Naive thymus-derived CD4-positive, alpha-beta T cell (primary cell): ENCODE measurements at regions not wholly inside any gene's neighbourhood (a gene's known extent, or its start where the extent isn't known, plus 50 kb on each side); places are given as distances from the start of the nearest gene placed in this dataset.

Experiments used
- ATAC-seq: fragments of 150-1000 bp; cut with Tn5 transposase; 2 replicates; pipeline ENCODE4 v1.10.0; 2021; ENCODE audit warnings: mild to moderate bottlenecking, moderate library complexity
- CTCF ChIA-PET: fragments of 350-600 bp; sonication (Branson Sonifier 250); formaldehyde crosslinking; loops from one replicate; lab custom pipeline; 2021; ENCODE audit warnings: antibody characterized with exemption; lab: Charles Lee
- POLR2A ChIA-PET: fragments of 350-600 bp; sonication (Branson Sonifier 250); formaldehyde crosslinking; loops from one replicate; lab custom pipeline; 2021; ENCODE audit warnings: antibody characterized with exemption, inconsistent platforms; lab: Charles Lee
- DNase-seq, 9 donors: peaks; one replicate each; pipeline versions ENCODE4 v3.0.0 to v3.0.0-alpha.2; 2020 to 2022; ENCODE audit warnings: mixed read lengths in 1 of 9
- H3K27ac ChIP-seq: one replicate; pipeline ENCODE4 v1.7.0; 2013; ENCODE audit warnings: mild to moderate bottlenecking, low read depth, low read length, moderate library complexity
- H3K27me3 ChIP-seq, 2 donors: one replicate each; pipeline ENCODE4 v1.7.0; 2013; ENCODE audit warnings: low read length in 2 of 2, mild to moderate bottlenecking in 2 of 2, moderate library complexity in 2 of 2; ENCODE audit not compliant: control insufficient read depth in 2 of 2, insufficient read depth in 2 of 2
- H3K36me3 ChIP-seq, 3 experiments: 1 replicate in 2 of 3; 2 replicates in 1 of 3; pipeline ENCODE4 v1.7.0; 2013; ENCODE audit warnings: low read length in 3 of 3, mild to moderate bottlenecking in 3 of 3, moderate library complexity in 1 of 3; ENCODE audit not compliant: insufficient read depth in 3 of 3, control insufficient read depth in 2 of 3
- H3K4me1 ChIP-seq, 2 donors: one replicate each; pipeline ENCODE4 v1.7.0; 2013; ENCODE audit warnings: low read length in 2 of 2, mild to moderate bottlenecking in 2 of 2, moderate library complexity in 1 of 2; ENCODE audit not compliant: control insufficient read depth in 2 of 2, insufficient read depth in 2 of 2
- H3K4me3 ChIP-seq: 2 replicates; pipeline ENCODE4 v1.7.0; 2013; ENCODE audit warnings: mild to moderate bottlenecking, low read length
- H3K9me3 ChIP-seq, 3 experiments: 1 replicate in 2 of 3; 2 replicates in 1 of 3; pipeline ENCODE4 v1.7.0; 2013; ENCODE audit warnings: low read length in 3 of 3; ENCODE audit not compliant: control insufficient read depth in 2 of 3
- H3K27ac Mint-ChIP-seq, 9 donors: one replicate each; pipeline ENCODE4 v1.8.0; 2020 to 2022; ENCODE audit warnings: mixed read lengths in 9 of 9, mild to moderate bottlenecking in 8 of 9, moderate library complexity in 5 of 9, inconsistent platforms in 2 of 9
- H3K27me3 Mint-ChIP-seq, 5 donors: one replicate each; pipeline ENCODE4 v1.8.0; 2021 to 2022; ENCODE audit warnings: mixed read lengths in 5 of 5, mild to moderate bottlenecking in 1 of 5
- H3K36me3 Mint-ChIP-seq, 5 donors: one replicate each; pipeline ENCODE4 v1.8.0; 2020 to 2022; ENCODE audit warnings: mixed read lengths in 5 of 5, mild to moderate bottlenecking in 3 of 5, inconsistent platforms in 1 of 5
- H3K4me1 Mint-ChIP-seq, 7 donors: one replicate each; pipeline ENCODE4 v1.8.0; 2020 to 2022; ENCODE audit warnings: mixed read lengths in 7 of 7, mild to moderate bottlenecking in 3 of 7, inconsistent platforms in 1 of 7
- H3K4me3 Mint-ChIP-seq, 10 donors: one replicate each; pipeline ENCODE4 v1.8.0; 2020 to 2022; ENCODE audit warnings: mild to moderate bottlenecking in 10 of 10, mixed read lengths in 10 of 10, moderate library complexity in 6 of 10, inconsistent platforms in 2 of 10
- H3K9me3 Mint-ChIP-seq, 11 donors: one replicate each; pipeline ENCODE4 v1.8.0; 2020 to 2022; ENCODE audit warnings: mixed read lengths in 11 of 11, mild to moderate bottlenecking in 4 of 11, inconsistent platforms in 1 of 11, moderate library complexity in 1 of 11
- intact Hi-C, 2 donors: fragments of 100-400 bp; cut with micrococcal nuclease; formaldehyde crosslinking; loops; one replicate each; pipeline ENCODE4 v1.15.1; 2023

GRCh38 chr1:21365036-21365435 is 74.8 kb upstream of the ECE1 start:
- ATAC-seq (no peak), DNase-seq (no peak)
- ChIA-PET CTCF (interaction anchor here (0.6 to 11.2 kb wide), 7 partner anchors 14 to 149 kb away, joined by 3 to 231 read pairs (median 4); no protein-coding TSS in a partner anchor), POLR2A (interaction anchor here (0.6 to 1.6 kb wide), 5 partner anchors 8 to 72 kb away, joined by 3 to 4 read pairs (median 3); no protein-coding TSS in a partner anchor)
- H3K27ac Mint-ChIP-seq = no peak overlapping the region
- H3K36me3 ChIP-seq = no peaks in the 10 kb centered on the region
- peaks cover 6 to 16% (median 7%) of the 10 kb centered on the region in 7 donors for H3K4me1 Mint-ChIP-seq
- H3K4me3 ChIP-seq = no peak overlapping the region
- no peaks in the 10 kb centered on the region for H3K27me3 Mint-ChIP-seq
- H3K4me1 ChIP-seq = peaks cover 0 to 3% of the 10 kb centered on the region in 2 donors
- H3K9me3 Mint-ChIP-seq = no peaks in the 10 kb centered on the region
- H3K4me3 Mint-ChIP-seq = no peak overlapping the region
- no peaks in the 10 kb centered on the region for H3K36me3 Mint-ChIP-seq
- H3K27me3 ChIP-seq = no peaks in the 10 kb centered on the region
- no peaks in the 10 kb centered on the region for H3K9me3 ChIP-seq
- intact Hi-C loops = no loop called here
- H3K27ac ChIP-seq = no peak overlapping the region

DNA sequence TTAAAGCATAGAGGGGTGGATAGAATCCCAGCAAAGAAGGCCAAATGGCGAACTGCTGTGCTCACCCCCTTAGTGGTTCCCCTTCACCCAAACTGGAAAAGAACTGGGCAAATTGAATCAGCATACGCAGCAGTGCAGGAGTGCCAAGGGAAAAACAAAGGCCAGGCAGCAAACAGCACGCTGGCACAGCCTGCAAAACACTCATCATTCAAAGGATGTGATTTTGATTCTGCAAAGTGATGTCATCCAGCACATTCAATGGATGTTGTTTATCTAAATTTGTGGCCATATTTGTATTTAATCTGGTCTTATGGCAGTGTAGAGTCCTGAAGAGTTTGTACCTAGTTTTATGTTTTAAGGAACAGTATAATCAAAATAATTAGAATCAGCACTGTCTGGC is 71.8 kb upstream of the ECE1 start:
- DNase-seq (no peak), ATAC-seq (no peak)
- Mint-ChIP-seq H3K27ac (peak overlapping the region in 1 of 9 donors; percentile 23), H3K4me1 (peaks cover 0 to 9% (median 4%) of the 10 kb centered on the region in 7 donors), H3K27me3 (peaks cover 0 to 5% (median 0%) of the 10 kb centered on the region in 5 donors), H3K4me3 (no peak overlapping the region), H3K36me3 (no peaks in the 10 kb centered on the region), H3K9me3 (no peaks in the 10 kb centered on the region)
- no peak overlapping the region for H3K27ac ChIP-seq
- H3K9me3 ChIP-seq = no peaks in the 10 kb centered on the region
- POLR2A ChIA-PET = no interaction called here
- intact Hi-C loops = no loop called here
- no peaks in the 10 kb centered on the region for H3K27me3 ChIP-seq
- no peak overlapping the region for H3K4me3 ChIP-seq
- H3K36me3 ChIP-seq = no peaks in the 10 kb centered on the region
- no peaks in the 10 kb centered on the region for H3K4me1 ChIP-seq
- CTCF ChIA-PET = interaction anchor here (0.5 to 1.7 kb wide), 3 partner anchors 92 to 365 kb away, joined by 3 to 5 read pairs (median 5); no protein-coding TSS in a partner anchor

DNA sequence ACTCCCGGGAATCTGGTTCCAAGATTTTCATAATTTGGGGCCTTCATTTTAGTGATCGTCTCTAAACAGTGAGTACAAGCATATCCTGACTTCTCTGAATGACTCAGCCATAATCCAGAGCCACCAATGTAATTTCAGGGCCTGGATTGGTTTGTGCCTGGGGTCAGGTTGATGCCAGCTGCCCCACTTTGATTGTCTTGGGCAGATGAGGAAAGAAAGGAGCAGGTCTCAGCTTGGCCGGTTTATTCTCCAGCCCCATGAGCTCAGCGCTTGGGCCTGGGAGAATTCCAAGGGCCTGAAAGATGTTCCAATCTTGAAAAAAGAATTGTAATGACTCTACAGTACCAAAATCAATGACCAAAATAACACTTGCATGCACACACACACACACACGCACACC is 71.2 kb upstream of the ECE1 start:
- no peak overlapping the region for H3K27ac ChIP-seq
- no peaks in the 10 kb centered on the region for H3K36me3 ChIP-seq
- CTCF ChIA-PET = interaction anchor here (0.5 to 1.7 kb wide), 3 partner anchors 92 to 364 kb away, joined by 3 to 5 read pairs (median 5); no protein-coding TSS in a partner anchor
- H3K4me1 ChIP-seq = no peaks in the 10 kb centered on the region
- POLR2A ChIA-PET = no interaction called here
- no peak overlapping the region for H3K4me3 ChIP-seq
- no peaks in the 10 kb centered on the region for H3K27me3 ChIP-seq
- H3K4me1 Mint-ChIP-seq = peaks cover 0 to 9% (median 4%) of the 10 kb centered on the region in 7 donors
- DNase-seq = no peak
- peak overlapping the region in 3 of 9 donors; percentile 1 to 42 (median 16) for H3K27ac Mint-ChIP-seq
- H3K4me3 Mint-ChIP-seq = no peak overlapping the region
- ATAC-seq = no peak
- no peaks in the 10 kb centered on the region for H3K36me3 Mint-ChIP-seq
- no peaks in the 10 kb centered on the region for H3K9me3 ChIP-seq
- no peaks in the 10 kb centered on the region for H3K9me3 Mint-ChIP-seq
- H3K27me3 Mint-ChIP-seq = peaks cover 0 to 5% (median 0%) of the 10 kb centered on the region in 5 donors
- intact Hi-C loops = no loop called here

GRCh38 chr1:21357161-21357560 is 66.9 kb upstream of the ECE1 start:
- Mint-ChIP-seq H3K9me3 (no peaks in the 10 kb centered on the region), H3K36me3 (no peaks in the 10 kb centered on the region), H3K27me3 (peaks cover 0 to 9% (median 0%) of the 10 kb centered on the region in 5 donors), H3K4me3 (no peak overlapping the region), H3K27ac (peak overlapping the region in 2 of 9 donors; percentile 61 to 74), H3K4me1 (peaks cover 0 to 13% (median 7%) of the 10 kb centered on the region in 7 donors)
- Histone ChIP-seq H3K4me3 (no peak overlapping the region), H3K36me3 (no peaks in the 10 kb centered on the region), H3K27ac (no peak overlapping the region), H3K9me3 (no peaks in the 10 kb centered on the region), H3K27me3 (no peaks in the 10 kb centered on the region), H3K4me1 (no peaks in the 10 kb centered on the region)
- ChIA-PET CTCF (interaction anchor here (0.7 to 1.1 kb wide), 2 partner anchors 39 to 100 kb away, joined by 3 to 4 read pairs; no protein-coding TSS in a partner anchor), POLR2A (interaction anchor here (2.2 kb wide), 1 partner anchor 86 kb away, joined by 5 read pairs; no protein-coding TSS in a partner anchor)
- intact Hi-C loops = no loop called here
- ATAC-seq (no peak), DNase-seq (no peak)

DNA sequence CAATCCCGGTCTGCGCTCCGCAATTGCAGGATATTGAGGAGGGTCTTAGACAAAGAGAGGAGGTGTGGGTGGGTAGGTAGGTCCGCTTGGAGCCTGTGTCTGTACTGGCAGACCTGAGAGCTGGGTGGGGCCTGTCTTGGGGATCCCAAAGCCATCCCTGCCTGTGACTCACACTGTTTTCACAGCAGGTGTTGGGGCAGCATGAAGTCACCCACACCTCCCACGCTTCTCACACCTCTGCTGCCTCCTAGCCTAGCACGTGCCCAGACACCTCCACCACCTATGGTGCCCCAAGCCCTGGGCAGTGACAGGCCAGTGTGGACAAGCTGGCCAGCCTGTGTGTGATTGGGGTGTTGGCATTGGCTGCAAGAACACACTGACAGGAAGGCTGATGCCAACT is 65.7 kb upstream of the ECE1 start:
- POLR2A ChIA-PET = interaction anchor here (2.2 kb wide), 1 partner anchor 85 kb away, joined by 5 read pairs; no protein-coding TSS in a partner anchor
- no peak overlapping the region for H3K27ac Mint-ChIP-seq

DNA sequence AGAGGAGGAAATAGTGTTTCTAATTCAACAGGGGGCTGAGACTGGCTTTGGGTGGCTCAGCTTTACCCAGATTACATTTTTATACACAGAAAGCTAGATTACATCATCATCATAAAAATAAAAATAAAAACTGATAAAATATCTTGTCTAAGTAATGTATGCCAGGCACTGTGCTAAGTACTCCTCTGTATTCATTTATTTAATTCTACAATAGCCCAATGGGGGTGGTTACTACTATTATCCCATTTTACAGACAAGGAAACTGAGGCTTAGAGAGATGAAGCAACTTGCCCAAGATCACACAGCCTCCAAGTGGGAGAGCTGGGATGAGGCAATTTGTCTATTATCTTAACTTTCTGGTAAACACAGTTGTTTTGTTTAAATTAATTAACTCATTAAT is 62.3 kb upstream of the ECE1 start:
- Mint-ChIP-seq H3K27ac (no peak overlapping the region), H3K36me3 (no peaks in the 10 kb centered on the region), H3K4me1 (peaks cover 0 to 13% (median 7%) of the 10 kb centered on the region in 7 donors), H3K27me3 (peaks cover 0 to 8% (median 0%) of the 10 kb centered on the region in 5 donors), H3K4me3 (no peak overlapping the region), H3K9me3 (no peaks in the 10 kb centered on the region)
- CTCF ChIA-PET = interaction anchor here (1.2 to 1.5 kb wide), 2 partner anchors 15 to 97 kb away, joined by 5 to 7 read pairs; no protein-coding TSS in a partner anchor
- DNase-seq = no peak
- Histone ChIP-seq H3K36me3 (no peaks in the 10 kb centered on the region), H3K4me3 (no peak overlapping the region), H3K27me3 (no peaks in the 10 kb centered on the region), H3K9me3 (no peaks in the 10 kb centered on the region), H3K4me1 (no peaks in the 10 kb centered on the region), H3K27ac (no peak overlapping the region)
- POLR2A ChIA-PET = interaction anchor here (0.7 kb wide), 1 partner anchor 12 kb away, joined by 3 read pairs; no protein-coding TSS in a partner anchor
- intact Hi-C loops = no loop called here
- ATAC-seq = no peak

More for the DNA sequence above, 65.7 kb upstream of the ECE1 start:
- intact Hi-C loops = no loop called here
- no peak for DNase-seq
- H3K4me1 ChIP-seq = no peaks in the 10 kb centered on the region
- H3K27me3 ChIP-seq = no peaks in the 10 kb centered on the region
- H3K27me3 Mint-ChIP-seq = peaks cover 0 to 12% (median 0%) of the 10 kb centered on the region in 5 donors
- ATAC-seq = no peak
- H3K9me3 Mint-ChIP-seq = no peaks in the 10 kb centered on the region
- CTCF ChIA-PET = no interaction called here
- H3K4me1 Mint-ChIP-seq = peaks cover 0 to 13% (median 7%) of the 10 kb centered on the region in 7 donors
- no peak overlapping the region for H3K4me3 ChIP-seq
- H3K36me3 ChIP-seq = no peaks in the 10 kb centered on the region
- H3K27ac ChIP-seq = no peak overlapping the region
- H3K4me3 Mint-ChIP-seq = no peak overlapping the region
- no peaks in the 10 kb centered on the region for H3K9me3 ChIP-seq
- H3K36me3 Mint-ChIP-seq = no peaks in the 10 kb centered on the region
